ENCODE measurements at regions not wholly inside any gene's neighbourhood (a gene's known extent, or its start where the extent isn't known, plus 50 kb on each side); places are given as distances from the start of the nearest gene placed in this dataset.

GRCh38 chr5:165885623-165886350, 2380.4 kb downstream of the MAT2B start:
- Histone ChIP-seq H3K36me3 (ENCODE audit: control insufficient read depth, insufficient read depth, low read length) (no peaks in the 10 kb centered on the region), H3K27me3 (replicated peaks; ENCODE audit: control insufficient read depth, insufficient read depth, low read length) (no peaks in the 10 kb centered on the region), H3K4me3 (replicated peaks; ENCODE audit: low read depth, low read length) (no peak overlapping the region)
- no peak for TF ChIP-seq CTCF (IDR thresholded peaks at IDR 0.05; ENCODE audit: insufficient read depth, low read length, poor library complexity, severe bottlenecking)
- no peak for DNase-seq (ENCODE audit: extremely low read depth, insufficient read length)

GRCh38 chr5:165887147-165887546, 2381.7 kb downstream of the MAT2B start:
- Histone ChIP-seq H3K27me3 (replicated peaks; ENCODE audit: control insufficient read depth, insufficient read depth, low read length) (no peaks in the 10 kb centered on the region), H3K36me3 (ENCODE audit: control insufficient read depth, insufficient read depth, low read length) (no peaks in the 10 kb centered on the region), H3K4me3 (replicated peaks; ENCODE audit: low read depth, low read length) (no peak overlapping the region)
- no peak for TF ChIP-seq CTCF (IDR thresholded peaks at IDR 0.05; ENCODE audit: insufficient read depth, low read length, poor library complexity, severe bottlenecking)
- no peak for DNase-seq (ENCODE audit: extremely low read depth, insufficient read length)

GRCh38 chr5:165892383-165892782, 2387.0 kb downstream of the MAT2B start:
- H3K27me3 ChIP-seq (replicated peaks; ENCODE audit: control insufficient read depth, insufficient read depth, low read length), result no peaks in the 10 kb centered on the region
- no peaks in the 10 kb centered on the region for H3K36me3 ChIP-seq (ENCODE audit: control insufficient read depth, insufficient read depth, low read length)
- no peak for DNase-seq (ENCODE audit: extremely low read depth, insufficient read length)
- no peak for TF ChIP-seq CTCF (IDR thresholded peaks at IDR 0.05; ENCODE audit: insufficient read depth, low read length, poor library complexity, severe bottlenecking)
- no peak overlapping the region for H3K4me3 ChIP-seq (replicated peaks; ENCODE audit: low read depth, low read length)

GRCh38 chr5:165894916-165895315, 2389.5 kb downstream of the MAT2B start:
- no peak for TF ChIP-seq CTCF (IDR thresholded peaks at IDR 0.05; ENCODE audit: insufficient read depth, low read length, poor library complexity, severe bottlenecking)
- Histone ChIP-seq H3K36me3 (ENCODE audit: control insufficient read depth, insufficient read depth, low read length) (no peaks in the 10 kb centered on the region), H3K27me3 (replicated peaks; ENCODE audit: control insufficient read depth, insufficient read depth, low read length) (no peaks in the 10 kb centered on the region), H3K4me3 (replicated peaks; ENCODE audit: low read depth, low read length) (no peak overlapping the region)
- no peak for DNase-seq (ENCODE audit: extremely low read depth, insufficient read length)

GRCh38 chr5:165903835-165904234, 2387.6 kb upstream of the WWC1 start:
- no peak for DNase-seq (ENCODE audit: extremely low read depth, insufficient read length)
- no peak for TF ChIP-seq CTCF (IDR thresholded peaks at IDR 0.05; ENCODE audit: insufficient read depth, low read length, poor library complexity, severe bottlenecking)
- Histone ChIP-seq H3K36me3 (ENCODE audit: control insufficient read depth, insufficient read depth, low read length) (no peaks in the 10 kb centered on the region), H3K4me3 (replicated peaks; ENCODE audit: low read depth, low read length) (no peak overlapping the region), H3K27me3 (replicated peaks; ENCODE audit: control insufficient read depth, insufficient read depth, low read length) (no peaks in the 10 kb centered on the region)

GRCh38 chr5:165906871-165907270, 2384.6 kb upstream of the WWC1 start:
- Histone ChIP-seq H3K36me3 (ENCODE audit: control insufficient read depth, insufficient read depth, low read length) (no peaks in the 10 kb centered on the region), H3K4me3 (replicated peaks; ENCODE audit: low read depth, low read length) (no peak overlapping the region), H3K27me3 (replicated peaks; ENCODE audit: control insufficient read depth, insufficient read depth, low read length) (no peaks in the 10 kb centered on the region)
- no peak for DNase-seq (ENCODE audit: extremely low read depth, insufficient read length)
- no peak for TF ChIP-seq CTCF (IDR thresholded peaks at IDR 0.05; ENCODE audit: insufficient read depth, low read length, poor library complexity, severe bottlenecking)
